HL-60 (cell line): ENCODE measurements at regions not wholly inside any gene's neighbourhood (a gene's known extent, or its start where the extent isn't known, plus 50 kb on each side); places are given as distances from the start of the nearest gene placed in this dataset.

Experiments
- DNase-seq, 2 experiments: peaks; one replicate each; pipeline ENCODE4 v3.0.0-alpha.2; 2010 to 2020; ENCODE audit warnings: low read depth in 1 of 2, low spot score in 1 of 2
- H3K27ac ChIP-seq: fragments of 250-450 bp; sonication (Bioruptor Pico); replicated peaks from 2 replicates; pipeline ENCODE4 v1.5.1; 2020; ENCODE audit warnings: mild to moderate bottlenecking, moderate library complexity
- H3K27me3 ChIP-seq: fragments of 250-450 bp; sonication (Bioruptor Pico); 2 replicates; pipeline ENCODE4 v1.5.1; 2021; ENCODE audit warnings: mild to moderate bottlenecking, moderate library complexity; ENCODE audit not compliant: insufficient read depth, poor library complexity, severe bottlenecking
- H3K4me3 ChIP-seq: replicated peaks from 2 replicates; pipeline ENCODE4 v1.5.1; 2011; ENCODE audit warnings: mild to moderate bottlenecking, control low read depth, low read length; ENCODE audit not compliant: insufficient read depth
- GABPA ChIP-seq: IDR thresholded peaks from 2 replicates; pipeline ENCODE4 v1.6.1; 2012; ENCODE audit warnings: low read depth
- REST ChIP-seq: IDR thresholded peaks from 2 replicates; pipeline ENCODE4 v1.6.1; 2012; ENCODE audit warnings: low read depth; ENCODE audit not compliant: insufficient replicate concordance
- SPI1 ChIP-seq: IDR thresholded peaks from 2 replicates; pipeline ENCODE4 v1.6.1; 2012; ENCODE audit warnings: low read depth, mild to moderate bottlenecking, borderline replicate concordance
- TF ChIP-seq, protein P1 (sequence below): IDR thresholded peaks from one replicate; pipeline ENCODE4 v1.5.1; 2011; ENCODE audit warnings: low read length, control low read depth, inconsistent platforms; ENCODE audit not compliant: insufficient read depth

- DNase-seq = no peak
- peaks cover 4% of the 10 kb centered on the region for H3K27me3 ChIP-seq
- no peak for TF ChIP-seq GABPA
- TF ChIP-seq, protein P1, sequence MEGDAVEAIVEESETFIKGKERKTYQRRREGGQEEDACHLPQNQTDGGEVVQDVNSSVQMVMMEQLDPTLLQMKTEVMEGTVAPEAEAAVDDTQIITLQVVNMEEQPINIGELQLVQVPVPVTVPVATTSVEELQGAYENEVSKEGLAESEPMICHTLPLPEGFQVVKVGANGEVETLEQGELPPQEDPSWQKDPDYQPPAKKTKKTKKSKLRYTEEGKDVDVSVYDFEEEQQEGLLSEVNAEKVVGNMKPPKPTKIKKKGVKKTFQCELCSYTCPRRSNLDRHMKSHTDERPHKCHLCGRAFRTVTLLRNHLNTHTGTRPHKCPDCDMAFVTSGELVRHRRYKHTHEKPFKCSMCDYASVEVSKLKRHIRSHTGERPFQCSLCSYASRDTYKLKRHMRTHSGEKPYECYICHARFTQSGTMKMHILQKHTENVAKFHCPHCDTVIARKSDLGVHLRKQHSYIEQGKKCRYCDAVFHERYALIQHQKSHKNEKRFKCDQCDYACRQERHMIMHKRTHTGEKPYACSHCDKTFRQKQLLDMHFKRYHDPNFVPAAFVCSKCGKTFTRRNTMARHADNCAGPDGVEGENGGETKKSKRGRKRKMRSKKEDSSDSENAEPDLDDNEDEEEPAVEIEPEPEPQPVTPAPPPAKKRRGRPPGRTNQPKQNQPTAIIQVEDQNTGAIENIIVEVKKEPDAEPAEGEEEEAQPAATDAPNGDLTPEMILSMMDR = no peak
- TF ChIP-seq REST = no peak
- no peak overlapping the region for H3K27ac ChIP-seq
- no peak overlapping the region for H3K4me3 ChIP-seq
These were observed 205.8 kb upstream of the NCKAP5 start for GRCh38 chr2:133773854-133774653.

DNA sequence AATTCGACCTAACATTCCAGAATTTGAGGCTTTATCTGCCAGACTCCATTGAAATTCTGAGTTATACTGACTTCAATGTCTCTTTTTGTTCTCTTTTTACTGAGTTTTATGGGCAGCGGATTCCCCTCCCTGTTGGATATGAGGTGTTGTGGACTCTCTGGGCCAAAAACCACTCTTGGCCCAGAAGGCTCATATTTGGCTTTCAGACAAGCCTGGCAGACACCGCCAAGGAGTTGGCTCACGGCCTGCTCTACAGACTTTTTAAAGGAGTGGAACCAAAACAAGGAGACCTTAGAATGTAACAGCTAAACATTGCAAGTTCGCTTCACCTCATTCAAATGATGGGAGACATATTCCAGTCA is 206.4 kb upstream of the NCKAP5 start:
- peaks cover 4% of the 10 kb centered on the region for H3K27me3 ChIP-seq
- no peak for DNase-seq
- H3K4me3 ChIP-seq = no peak overlapping the region
- H3K27ac ChIP-seq = no peak overlapping the region
- TF ChIP-seq REST = no peak

DNA sequence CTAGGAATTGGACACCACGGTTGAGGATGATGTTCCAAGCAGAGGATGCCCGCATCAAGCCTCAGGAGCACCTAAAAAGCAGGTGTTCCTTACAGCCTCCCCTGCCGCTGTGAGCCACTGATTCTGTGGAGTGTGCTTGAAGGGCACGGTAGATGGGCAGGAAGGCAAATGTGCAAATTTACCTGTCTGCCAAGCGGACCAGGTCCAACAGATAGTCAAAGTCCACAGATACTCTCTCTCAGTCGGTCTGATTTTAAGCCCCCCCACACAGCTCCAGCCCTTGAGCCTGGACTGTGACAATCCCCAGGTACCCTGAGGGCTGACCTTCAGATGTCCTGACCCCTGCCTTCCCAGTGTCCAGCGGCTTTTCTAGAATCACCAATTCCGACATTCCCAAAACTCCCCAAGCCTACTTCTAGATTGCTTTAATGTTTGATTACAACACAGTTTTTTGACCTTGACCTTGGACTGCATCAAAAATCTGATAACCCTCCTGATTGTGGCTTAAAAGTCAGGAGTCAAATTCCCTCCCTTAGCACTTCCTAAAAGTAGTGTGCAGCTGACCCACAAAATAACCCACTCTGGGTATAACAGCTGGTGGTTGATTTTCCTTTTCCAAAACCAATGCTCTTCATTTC is 208.8 kb upstream of the NCKAP5 start:
- no peak overlapping the region for H3K27ac ChIP-seq
- TF ChIP-seq SPI1 (no peak), GABPA (no peak), REST (no peak)
- no peak overlapping the region for H3K4me3 ChIP-seq
- no peak for DNase-seq
- H3K27me3 ChIP-seq = peaks cover 4% of the 10 kb centered on the region

DNA sequence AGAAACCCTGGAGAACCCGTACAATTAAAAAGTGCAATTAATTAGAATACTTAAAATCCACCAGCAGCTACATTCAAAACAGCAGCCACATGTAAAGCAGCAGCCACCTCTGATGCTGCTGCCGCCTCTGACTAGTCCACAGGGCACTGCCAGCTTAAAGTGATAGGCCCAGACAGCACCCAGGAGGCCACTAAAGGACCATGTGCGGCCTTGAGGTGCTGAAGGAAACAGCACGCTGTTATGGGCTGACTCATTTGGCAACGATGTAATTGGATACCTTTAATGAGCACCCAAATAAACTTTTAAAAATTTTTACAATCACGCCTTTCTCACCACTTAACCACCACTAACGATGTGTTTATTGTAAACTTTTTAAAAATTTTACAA is 209.3 kb upstream of the NCKAP5 start:
- Histone ChIP-seq H3K27ac (no peak overlapping the region), H3K27me3 (peaks cover 4% of the 10 kb centered on the region), H3K4me3 (no peak overlapping the region)
- DNase-seq = no peak
- no peak for TF ChIP-seq REST
- TF ChIP-seq SPI1 = no peak
- TF ChIP-seq, protein P1 = no peak
